GDM1 (cell line): ENCODE measurements at regions not wholly inside any gene's neighbourhood (a gene's known extent, or its start where the extent isn't known, plus 50 kb on each side); places are given as distances from the start of the nearest gene placed in this dataset.

Experiments used
- DNase-seq: peaks from one replicate; lab custom pipeline; 2025; lab: John Stamatoyannopoulos, UW

DNA sequence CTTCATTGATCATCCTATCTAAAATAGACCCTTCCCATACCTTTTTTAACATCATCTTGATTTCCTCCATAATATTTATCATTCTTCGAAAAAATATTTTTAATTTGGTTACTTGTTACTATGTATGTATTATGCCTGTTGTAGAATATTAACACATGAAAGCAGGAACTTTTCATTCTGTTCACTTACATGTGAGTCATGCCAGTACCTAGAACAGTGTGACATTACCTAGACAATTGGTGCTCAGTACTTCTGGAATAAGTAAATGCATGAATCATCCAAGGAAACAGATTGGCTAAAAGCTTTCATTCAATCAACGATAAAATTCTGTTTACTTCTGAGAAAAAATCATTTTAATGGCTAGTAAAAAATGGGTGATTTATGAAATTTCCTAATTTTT is 76.4 kb downstream of the CXXC4 start:
- no peak for DNase-seq

DNA sequence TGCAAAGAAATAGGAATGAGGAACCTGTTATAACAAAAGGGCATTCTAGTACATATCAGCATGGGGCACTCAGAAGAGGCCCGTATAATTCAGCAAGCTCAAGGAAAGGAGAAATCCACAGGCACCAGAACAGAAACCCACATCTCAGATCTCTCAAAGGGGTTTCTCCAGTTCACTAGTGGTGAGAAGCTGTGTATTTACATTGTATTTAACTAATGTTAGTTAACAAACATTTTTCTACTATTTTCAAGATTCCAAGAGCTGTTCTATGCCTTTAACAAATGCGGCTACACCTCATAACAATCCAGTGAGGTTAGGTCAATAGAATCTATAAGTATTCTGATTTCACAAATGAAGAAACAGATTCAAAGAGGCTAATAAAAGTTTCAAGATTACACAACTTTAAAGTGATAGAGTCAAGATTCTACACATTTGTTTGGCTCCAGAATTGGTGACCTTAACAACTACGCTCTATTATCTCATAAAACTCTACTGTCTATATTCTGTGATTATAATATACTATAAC is 77.3 kb downstream of the CXXC4 start:
- DNase-seq, result no peak

GRCh38 chr4:104416725-104417356 is 77.9 kb downstream of the CXXC4 start:
- no peak for DNase-seq

DNA sequence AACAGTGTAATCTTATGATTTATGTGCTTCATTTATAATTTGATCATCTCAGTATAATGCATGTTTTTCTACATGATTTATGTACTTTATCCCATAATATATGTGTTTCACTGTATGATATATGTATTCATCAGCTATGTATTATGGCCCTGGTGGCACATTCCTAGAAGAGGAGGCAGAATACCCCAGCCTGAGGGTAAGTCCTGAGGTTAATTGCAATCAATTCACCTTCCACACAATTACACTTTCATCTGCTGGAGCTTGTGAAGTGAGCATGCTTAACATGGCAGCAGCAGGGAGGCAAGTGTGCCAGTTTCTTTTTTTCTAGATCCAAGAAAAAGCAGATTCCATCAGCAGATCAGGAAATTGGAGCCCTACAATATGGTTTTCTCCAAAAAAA is 81.2 kb downstream of the CXXC4 start:
- no peak for DNase-seq

- DNase-seq, result no peak
Observed at GRCh38 chr4:104412344-104412743, 82.3 kb downstream of the CXXC4 start.

- no peak for DNase-seq
Observed at GRCh38 chr4:104411502-104411901, 83.2 kb downstream of the CXXC4 start.

DNA sequence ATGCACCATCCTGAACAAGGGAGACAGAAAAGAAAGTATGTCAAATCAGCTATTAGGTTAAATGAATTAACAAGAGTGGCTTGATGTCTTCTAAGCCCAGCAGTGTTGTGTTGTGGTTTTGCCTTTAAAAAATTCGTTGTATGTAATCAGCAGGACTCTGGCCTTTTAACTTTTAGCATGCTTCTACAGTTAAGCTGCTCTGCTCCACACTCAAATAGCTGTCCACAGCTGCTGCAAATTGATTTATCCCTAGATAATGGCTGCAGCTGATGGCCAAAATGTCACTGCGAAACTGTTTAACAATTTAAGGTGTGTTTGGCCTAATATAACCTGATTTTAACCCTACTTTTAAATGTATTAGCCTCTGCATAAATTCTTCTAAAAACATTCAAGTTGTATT is 85.8 kb downstream of the CXXC4 start:
- DNase-seq, result no peak

- DNase-seq, result no peak
Observed at GRCh38 chr4:104404361-104404760, 90.3 kb downstream of the CXXC4 start.

GRCh38 chr4:104395168-104395614 is 99.5 kb downstream of the CXXC4 start:
- DNase-seq, result no peak

DNA sequence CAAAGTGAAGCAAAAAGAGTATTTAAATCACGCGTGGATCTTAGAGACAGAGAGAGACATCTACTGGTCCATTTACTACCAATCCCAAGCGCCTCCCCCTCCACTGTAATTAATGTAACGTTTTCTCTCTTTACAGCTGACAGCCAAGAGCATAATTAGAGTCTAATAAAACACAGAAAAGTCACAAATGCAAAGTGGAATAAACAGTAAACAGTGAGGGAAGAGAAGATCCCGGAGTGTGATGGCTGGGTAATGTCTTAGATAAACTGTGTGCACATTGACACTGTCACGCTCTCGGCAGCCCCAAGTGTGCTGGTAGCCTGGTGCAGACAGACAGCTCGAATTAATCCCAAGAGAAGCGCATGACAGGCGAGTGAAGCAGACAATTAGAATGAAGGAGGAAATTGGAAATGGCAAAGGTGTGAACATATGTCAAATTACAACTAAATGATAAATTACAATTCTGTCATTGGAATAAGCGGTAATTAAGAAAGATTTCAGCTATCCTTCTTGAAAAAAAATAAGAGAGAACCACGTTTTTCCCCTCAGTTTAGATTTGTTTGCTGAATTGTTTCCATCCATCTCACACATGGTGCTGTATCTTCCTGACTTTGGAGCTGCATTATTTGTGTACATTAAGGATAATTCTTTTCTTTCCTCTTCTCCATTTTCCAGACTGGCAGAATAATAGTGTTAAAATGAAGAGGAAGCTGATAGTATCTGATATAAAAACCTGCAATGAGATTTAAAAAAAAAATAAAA is 100.1 kb downstream of the CXXC4 start:
- no peak for DNase-seq

DNA sequence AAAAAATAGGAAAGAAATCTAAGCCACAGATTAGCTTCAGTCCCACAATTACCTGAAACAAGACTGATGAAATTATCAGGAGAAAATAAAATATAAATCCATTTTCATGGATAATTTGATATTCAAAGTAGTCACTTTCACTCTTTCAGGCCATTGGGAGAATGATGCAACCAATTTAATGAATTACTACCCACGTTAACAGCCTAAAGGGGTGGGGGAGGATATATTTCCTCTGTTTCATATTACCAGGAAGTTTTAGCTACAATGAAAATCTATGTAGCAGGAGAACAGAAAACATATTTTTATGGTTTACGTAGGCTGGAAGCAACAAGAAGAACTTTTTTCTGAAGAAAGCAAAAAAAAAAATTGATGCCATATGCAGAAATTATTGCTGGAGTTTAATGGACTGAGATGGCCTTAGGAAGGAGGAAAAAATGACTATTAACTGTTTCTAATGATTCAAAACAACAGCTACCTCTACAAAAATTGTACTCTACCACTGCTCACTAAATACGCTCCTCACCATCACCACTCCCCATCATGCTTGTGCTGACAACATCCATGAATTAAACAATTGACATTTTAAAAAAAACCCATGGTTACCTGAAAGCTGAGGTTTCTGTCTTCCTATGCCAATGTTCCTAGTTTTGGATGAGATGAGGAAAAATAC is 100.9 kb downstream of the CXXC4 start:
- no peak for DNase-seq

DNA sequence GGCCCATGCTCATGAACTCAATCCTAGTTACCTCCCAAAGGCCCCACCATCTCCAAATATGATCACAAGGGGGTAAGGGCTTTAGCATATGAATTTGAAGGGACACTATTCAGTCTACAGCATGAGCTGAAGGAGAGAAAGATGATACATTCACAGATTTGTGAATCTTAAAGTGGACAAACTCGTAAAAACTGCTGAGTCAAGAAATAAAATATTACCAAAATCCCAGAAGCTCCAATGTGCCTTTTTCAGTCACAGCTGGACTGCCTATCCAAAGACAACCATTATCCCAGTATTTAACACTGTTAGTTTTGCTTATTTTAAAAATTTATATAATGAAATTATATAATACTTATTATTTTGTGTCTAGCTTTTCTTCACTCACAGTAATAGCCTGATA is 109.0 kb downstream of the CXXC4 start:
- no peak for DNase-seq

DNA sequence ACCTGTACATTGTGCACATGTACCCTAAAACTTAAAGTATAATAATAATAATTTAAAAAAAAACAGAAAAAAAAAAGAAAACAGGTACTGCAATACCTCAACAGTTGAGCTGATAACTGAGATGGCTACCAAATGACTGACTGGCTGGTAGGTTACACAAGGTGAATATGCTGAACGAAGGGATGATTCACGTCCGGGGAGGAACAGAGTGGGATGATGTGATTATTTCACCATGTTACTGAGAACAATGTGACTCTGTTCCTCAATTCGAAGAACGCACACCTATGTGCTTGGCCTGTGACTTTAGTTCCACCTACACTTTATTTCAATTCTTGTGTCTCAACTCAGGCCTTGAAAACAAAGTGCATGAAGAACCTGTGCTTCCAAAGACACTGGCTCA is 111.7 kb downstream of the CXXC4 start:
- no peak for DNase-seq

DNA sequence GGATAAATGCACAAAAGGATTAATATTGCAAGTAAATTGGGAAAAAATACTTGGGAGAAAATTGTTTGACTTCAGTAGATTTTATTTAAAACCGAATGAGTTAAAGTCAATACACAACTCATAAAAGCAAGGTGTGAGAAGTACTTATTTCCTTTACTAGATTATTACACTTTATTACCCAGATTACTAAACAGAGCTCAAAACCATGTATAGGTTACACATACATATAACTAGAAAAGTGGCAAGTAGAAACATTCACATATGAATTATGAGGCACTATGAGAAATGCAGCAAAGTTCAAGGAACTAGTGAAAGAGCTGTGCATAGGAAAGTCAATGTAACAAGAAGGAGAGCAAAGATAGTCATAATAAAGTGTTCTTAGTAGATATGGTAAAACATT is 113.0 kb downstream of the CXXC4 start:
- no peak for DNase-seq

- DNase-seq, result no peak
Observed at GRCh38 chr4:104365618-104366017, 129.1 kb downstream of the CXXC4 start.

DNA sequence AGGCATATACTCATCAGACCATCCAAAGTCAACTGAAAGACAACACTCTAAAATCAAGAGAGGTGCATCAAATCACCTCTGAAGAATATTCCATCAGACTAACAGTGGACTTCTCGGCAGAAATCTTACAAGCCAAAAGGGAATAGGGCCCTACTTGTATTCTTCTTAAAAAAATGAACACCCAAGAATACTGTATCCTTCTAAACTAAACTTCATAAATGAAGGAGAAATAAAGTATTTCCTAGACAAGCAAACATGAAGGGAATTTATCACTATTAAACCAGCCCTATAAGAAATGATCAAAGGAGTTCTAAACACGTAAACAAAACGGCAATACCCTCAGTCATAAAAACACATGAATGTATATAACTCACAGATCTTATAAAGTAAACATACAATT is 141.2 kb downstream of the CXXC4 start:
- no peak for DNase-seq

- DNase-seq, result no peak
Observed at GRCh38 chr4:104352211-104352610, 142.5 kb downstream of the CXXC4 start.

- no peak for DNase-seq
Observed at GRCh38 chr4:104351706-104352105, 143.0 kb downstream of the CXXC4 start.

- DNase-seq, result no peak
Observed at GRCh38 chr4:104345598-104346242, 149.0 kb downstream of the CXXC4 start.

DNA sequence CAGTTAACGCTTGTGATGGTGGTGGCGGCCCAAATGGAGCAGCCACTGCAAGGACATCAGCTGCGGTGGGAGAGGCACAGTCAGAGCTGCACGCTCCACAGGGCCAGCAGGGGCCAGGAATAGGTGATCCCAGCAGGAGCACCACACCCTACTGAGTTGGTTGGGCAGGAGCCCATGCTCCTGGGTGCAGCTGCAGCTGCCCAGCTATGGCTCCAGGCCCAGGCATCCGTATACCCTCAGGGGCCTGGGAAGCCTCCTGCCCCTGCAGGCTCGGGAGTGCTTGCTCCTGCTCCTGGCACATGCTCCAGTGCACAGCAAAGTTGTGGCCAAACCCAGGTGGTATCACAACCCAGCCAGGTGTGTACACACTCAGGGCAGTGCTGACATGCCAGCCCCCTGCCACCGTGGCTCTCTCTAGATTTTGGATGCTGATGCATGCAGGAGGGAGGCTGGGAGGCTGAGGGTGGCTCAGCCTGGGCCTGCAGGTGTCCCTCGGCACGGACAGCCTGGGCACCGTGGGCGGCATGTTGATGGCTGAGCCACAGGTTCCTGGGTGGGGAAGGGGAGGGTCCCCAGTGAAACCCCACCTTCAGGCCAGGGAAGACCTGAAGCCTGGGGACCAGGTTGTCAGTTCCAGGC is 150.2 kb downstream of the CXXC4 start:
- DNase-seq, result no peak

- DNase-seq, result no peak
Observed at GRCh38 chr4:104334410-104334809, 160.3 kb downstream of the CXXC4 start.
